Gastrocnemius medialis (tissue), 4 donors: ENCODE measurements at regions not wholly inside any gene's neighbourhood (a gene's known extent, or its start where the extent isn't known, plus 50 kb on each side); places are given as distances from the start of the nearest gene placed in this dataset.

Experiments used
- ATAC-seq, 2 donors: fragments of 150-250 bp; one replicate each; pipeline ENCODE4 v1.9.1; 2016
- DNase-seq, 2 donors: peaks; one replicate each; pipeline ENCODE4 v3.0.0-alpha.2; 2019
- H3K27ac ChIP-seq, 4 donors: fragments of 200-600 bp; sonication (generic); 1 replicate in 1 of 4; 2 replicates in 3 of 4; pipeline ENCODE4 v1.5.1; 2016 to 2018; ENCODE audit warnings: mild to moderate bottlenecking in 2 of 4, moderate library complexity in 1 of 4
- H3K27me3 ChIP-seq, 3 donors: fragments of 200-600 bp; sonication (generic) in 2 of 3; 1 replicate in 1 of 3; 2 replicates in 2 of 3; pipeline versions ENCODE4 v1.5.1 to v1.6.0; 2016 to 2019; ENCODE audit warnings: mild to moderate bottlenecking in 1 of 3, moderate library complexity in 1 of 3
- H3K36me3 ChIP-seq, 2 donors: fragments of 200-600 bp; sonication (generic) in 1 of 2; one replicate each; pipeline ENCODE4 v1.5.1; 2017 to 2018
- H3K4me1 ChIP-seq, 2 donors: fragments of 200-600 bp; sonication (generic) in 1 of 2; one replicate each; pipeline ENCODE4 v1.5.1; 2016 to 2017; ENCODE audit warnings: mild to moderate bottlenecking in 2 of 2
- H3K4me3 ChIP-seq, 4 donors: fragments of 200-600 bp; sonication (generic) in 3 of 4; 1 replicate in 1 of 4; 2 replicates in 3 of 4; pipeline ENCODE4 v1.5.1; 2016 to 2019; ENCODE audit warnings: mild to moderate bottlenecking in 2 of 4
- H3K9me3 ChIP-seq, 3 donors: fragments of 200-600 bp; sonication (generic) in 2 of 3; 1 replicate in 1 of 3; 2 replicates in 2 of 3; pipeline ENCODE4 v1.5.1; 2016 to 2019
- POLR2A ChIP-seq, 2 donors: fragments of 450-650 bp; IDR thresholded peaks; one replicate each; pipeline ENCODE4 v1.6.1; 2017; ENCODE audit warnings: antibody characterized with exemption in 2 of 2, mild to moderate bottlenecking in 2 of 2, moderate library complexity in 2 of 2
- in situ Hi-C, 4 donors: fragments of 200-750 bp; cut with MboI; loops; one replicate each; pipeline versions ENCODE4 v1.15.0 to v1.8.0; 2017; ENCODE audit warnings: low sequenced_read_pairs in 4 of 4
- intact Hi-C: fragments of 100-400 bp; cut with DNase I; formaldehyde crosslinking; loops from one replicate; pipeline ENCODE4 v1.15.1; 2023; ENCODE audit warnings: low total_unique reads
- TF ChIP-seq, protein P1 (sequence below), 5 experiments: fragments of 450-650 bp in 3 of 5; fragments of 200-600 bp in 2 of 5; sonication (generic) in 2 of 5; IDR thresholded peaks in 4 of 5; conservative IDR thresholded peaks in 1 of 5; 1 replicate in 4 of 5; 2 replicates in 1 of 5; pipeline ENCODE4 v1.5.1; 2016 to 2019; ENCODE audit warnings: antibody characterized with exemption in 5 of 5, mild to moderate bottlenecking in 3 of 5, moderate library complexity in 3 of 5

GRCh38 chr19:46955813-46956371, 63.7 kb upstream of the NPAS1 start:
- Histone ChIP-seq H3K36me3 (no peaks in the 10 kb centered on the region), H3K4me1 (peaks cover 32 to 34% of the 10 kb centered on the region in 2 donors), H3K27ac (no peak overlapping the region), H3K4me3 (no peak overlapping the region), H3K9me3 (no peaks in the 10 kb centered on the region), H3K27me3 (no peaks in the 10 kb centered on the region)
- no peak for DNase-seq
- no peak for TF ChIP-seq POLR2A (IDR thresholded peaks at IDR 0.05)
- TF ChIP-seq, protein P1, sequence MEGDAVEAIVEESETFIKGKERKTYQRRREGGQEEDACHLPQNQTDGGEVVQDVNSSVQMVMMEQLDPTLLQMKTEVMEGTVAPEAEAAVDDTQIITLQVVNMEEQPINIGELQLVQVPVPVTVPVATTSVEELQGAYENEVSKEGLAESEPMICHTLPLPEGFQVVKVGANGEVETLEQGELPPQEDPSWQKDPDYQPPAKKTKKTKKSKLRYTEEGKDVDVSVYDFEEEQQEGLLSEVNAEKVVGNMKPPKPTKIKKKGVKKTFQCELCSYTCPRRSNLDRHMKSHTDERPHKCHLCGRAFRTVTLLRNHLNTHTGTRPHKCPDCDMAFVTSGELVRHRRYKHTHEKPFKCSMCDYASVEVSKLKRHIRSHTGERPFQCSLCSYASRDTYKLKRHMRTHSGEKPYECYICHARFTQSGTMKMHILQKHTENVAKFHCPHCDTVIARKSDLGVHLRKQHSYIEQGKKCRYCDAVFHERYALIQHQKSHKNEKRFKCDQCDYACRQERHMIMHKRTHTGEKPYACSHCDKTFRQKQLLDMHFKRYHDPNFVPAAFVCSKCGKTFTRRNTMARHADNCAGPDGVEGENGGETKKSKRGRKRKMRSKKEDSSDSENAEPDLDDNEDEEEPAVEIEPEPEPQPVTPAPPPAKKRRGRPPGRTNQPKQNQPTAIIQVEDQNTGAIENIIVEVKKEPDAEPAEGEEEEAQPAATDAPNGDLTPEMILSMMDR (IDR thresholded peaks at IDR 0.05 in 4 of 5, conservative IDR thresholded peaks at IDR 0.05 in 1 of 5) = no peak
- ATAC-seq = no peak
- in situ Hi-C loops (no loop called here), intact Hi-C loops (no loop called here)

- H3K36me3 ChIP-seq = no peaks in the 10 kb centered on the region
- DNase-seq (no peak), ATAC-seq (no peak)
- no peaks in the 10 kb centered on the region for H3K27me3 ChIP-seq
- H3K4me1 ChIP-seq = peaks cover 18 to 37% of the 10 kb centered on the region in 2 donors
- no peak overlapping the region for H3K27ac ChIP-seq
- intact Hi-C loops = no loop called here
- no peak overlapping the region for H3K4me3 ChIP-seq
- in situ Hi-C loops = no loop called here
- H3K9me3 ChIP-seq = no peaks in the 10 kb centered on the region
- TF ChIP-seq, protein P1 (IDR thresholded peaks at IDR 0.05 in 4 of 5, conservative IDR thresholded peaks at IDR 0.05 in 1 of 5) = no peak
- no peak for TF ChIP-seq POLR2A (IDR thresholded peaks at IDR 0.05)
Measured at GRCh38 chr19:46958532-46958931, 61.1 kb upstream of the NPAS1 start.

- H3K9me3 ChIP-seq = no peaks in the 10 kb centered on the region
- TF ChIP-seq, protein P1 (IDR thresholded peaks at IDR 0.05 in 4 of 5, conservative IDR thresholded peaks at IDR 0.05 in 1 of 5) = no peak
- TF ChIP-seq POLR2A (IDR thresholded peaks at IDR 0.05) = no peak
- H3K27me3 ChIP-seq = no peaks in the 10 kb centered on the region
- intact Hi-C loops (no loop called here), in situ Hi-C loops (no loop called here)
- ATAC-seq (no peak), DNase-seq (no peak)
- H3K36me3 ChIP-seq = no peaks in the 10 kb centered on the region
- H3K27ac ChIP-seq = no peak overlapping the region
- H3K4me3 ChIP-seq = no peak overlapping the region
- peaks cover 18 to 28% of the 10 kb centered on the region in 2 donors for H3K4me1 ChIP-seq
Measured at GRCh38 chr19:46959894-46960556, 59.6 kb upstream of the NPAS1 start.

- no peaks in the 10 kb centered on the region for H3K27me3 ChIP-seq
- TF ChIP-seq POLR2A (IDR thresholded peaks at IDR 0.05) = no peak
- TF ChIP-seq, protein P1 (IDR thresholded peaks at IDR 0.05 in 4 of 5, conservative IDR thresholded peaks at IDR 0.05 in 1 of 5) = no peak
Measured at GRCh38 chr19:46962030-46962570, 57.5 kb upstream of the NPAS1 start.

More at GRCh38 chr19:46962030-46962570, 57.5 kb upstream of the NPAS1 start:
- H3K9me3 ChIP-seq = no peaks in the 10 kb centered on the region
- DNase-seq (no peak), ATAC-seq (peak in 1 of 2 donors; percentile 20)
- intact Hi-C loops = no loop called here
- H3K27ac ChIP-seq = peak overlapping the region in 1 of 4 donors; percentile 13
- no peak overlapping the region for H3K4me3 ChIP-seq
- H3K36me3 ChIP-seq = no peaks in the 10 kb centered on the region
- in situ Hi-C loops = no loop called here
- H3K4me1 ChIP-seq = peaks cover 13 to 27% of the 10 kb centered on the region in 2 donors
